ENCODE measurements at regions not wholly inside any gene's neighbourhood (a gene's known extent, or its start where the extent isn't known, plus 50 kb on each side); places are given as distances from the start of the nearest gene placed in this dataset.

DNA sequence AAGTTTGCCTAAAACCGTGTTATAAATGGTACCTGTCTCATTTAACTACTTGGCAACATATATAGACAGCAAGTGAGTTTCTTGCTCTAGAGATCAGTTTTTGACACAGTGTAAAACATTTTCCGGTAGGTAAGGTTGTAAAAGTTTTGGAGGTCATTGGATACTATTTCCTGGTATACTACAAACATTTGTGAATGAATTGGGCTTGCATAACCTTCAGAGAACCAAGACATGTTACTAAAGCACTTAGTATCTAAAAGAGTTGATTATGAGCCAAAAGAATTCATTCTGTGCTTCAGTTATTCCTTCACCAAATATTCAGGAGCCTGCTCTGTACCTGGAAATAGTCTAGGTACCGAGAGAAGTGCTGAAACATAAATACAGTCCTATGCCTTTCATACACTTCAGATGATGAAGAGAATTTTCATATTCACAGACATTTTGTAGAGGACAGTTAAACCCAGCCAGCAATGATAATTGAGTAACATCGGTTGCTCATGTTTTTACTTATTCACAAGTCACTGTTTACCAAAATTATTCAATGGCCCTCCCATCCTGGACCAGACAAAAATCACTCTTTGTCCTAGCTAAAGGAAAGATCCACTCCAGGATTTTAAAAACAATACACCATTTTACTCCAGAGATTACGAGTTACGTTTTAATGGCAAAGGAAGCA, 319.4 kb upstream of the RBMS1 start:
- H3K27me3 Mint-ChIP-seq (ENCODE audit: low read depth in 2 of 2): peaks cover 0 to 49% of the 10 kb centered on the region in 2 donors
- no peaks in the 10 kb centered on the region for H3K36me3 Mint-ChIP-seq

DNA sequence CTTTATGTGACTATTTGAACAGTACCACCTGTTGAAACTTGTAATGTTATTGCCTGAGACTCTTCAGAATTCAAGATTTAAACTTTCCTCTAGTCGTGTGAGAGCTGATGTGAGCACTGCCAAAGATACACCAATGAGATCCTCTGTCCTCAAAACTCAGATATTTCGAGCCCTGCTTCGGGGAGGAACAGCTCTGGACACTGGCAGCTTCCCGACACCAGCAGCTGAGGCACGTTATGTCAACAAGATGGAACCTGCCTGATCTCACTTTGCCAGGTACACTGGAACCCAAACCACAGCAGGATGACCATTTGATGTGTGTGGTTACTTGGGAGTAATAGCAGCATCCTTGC, 319.9 kb upstream of the RBMS1 start:
- no peaks in the 10 kb centered on the region for H3K36me3 Mint-ChIP-seq
- H3K27ac Mint-ChIP-seq: no peak overlapping the region
- H3K4me3 Mint-ChIP-seq: no peak overlapping the region
- no peak overlapping the region for H3K27ac ChIP-seq (ENCODE audit: low read length)
- ATAC-seq: no peak
- no peaks in the 10 kb centered on the region for H3K4me1 Mint-ChIP-seq
- DNase-seq: no peak
- no peaks in the 10 kb centered on the region for H3K9me3 ChIP-seq (ENCODE audit: control insufficient read depth, insufficient read depth, low read length)
- H3K4me3 ChIP-seq (ENCODE audit: low read length): no peak overlapping the region
- H3K4me1 ChIP-seq (ENCODE audit: control insufficient read depth, insufficient read depth, low read length): no peaks in the 10 kb centered on the region
- no peaks in the 10 kb centered on the region for H3K27me3 ChIP-seq (ENCODE audit: control insufficient read depth, insufficient read depth, low read length)
- TF ChIP-seq, protein P1, sequence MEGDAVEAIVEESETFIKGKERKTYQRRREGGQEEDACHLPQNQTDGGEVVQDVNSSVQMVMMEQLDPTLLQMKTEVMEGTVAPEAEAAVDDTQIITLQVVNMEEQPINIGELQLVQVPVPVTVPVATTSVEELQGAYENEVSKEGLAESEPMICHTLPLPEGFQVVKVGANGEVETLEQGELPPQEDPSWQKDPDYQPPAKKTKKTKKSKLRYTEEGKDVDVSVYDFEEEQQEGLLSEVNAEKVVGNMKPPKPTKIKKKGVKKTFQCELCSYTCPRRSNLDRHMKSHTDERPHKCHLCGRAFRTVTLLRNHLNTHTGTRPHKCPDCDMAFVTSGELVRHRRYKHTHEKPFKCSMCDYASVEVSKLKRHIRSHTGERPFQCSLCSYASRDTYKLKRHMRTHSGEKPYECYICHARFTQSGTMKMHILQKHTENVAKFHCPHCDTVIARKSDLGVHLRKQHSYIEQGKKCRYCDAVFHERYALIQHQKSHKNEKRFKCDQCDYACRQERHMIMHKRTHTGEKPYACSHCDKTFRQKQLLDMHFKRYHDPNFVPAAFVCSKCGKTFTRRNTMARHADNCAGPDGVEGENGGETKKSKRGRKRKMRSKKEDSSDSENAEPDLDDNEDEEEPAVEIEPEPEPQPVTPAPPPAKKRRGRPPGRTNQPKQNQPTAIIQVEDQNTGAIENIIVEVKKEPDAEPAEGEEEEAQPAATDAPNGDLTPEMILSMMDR (IDR thresholded peaks at IDR 0.05): no peak
- WGBS (ENCODE audit: insufficient coverage): 86% methylated on average over 5 of the region's 5 CpGs
- no peaks in the 10 kb centered on the region for H3K9me3 Mint-ChIP-seq
- H3K27me3 Mint-ChIP-seq (ENCODE audit: low read depth in 2 of 2): peaks cover 0 to 49% of the 10 kb centered on the region in 2 donors
- no peaks in the 10 kb centered on the region for H3K36me3 ChIP-seq (ENCODE audit: control insufficient read depth, insufficient read depth, low read length)
- intact Hi-C loops (cut with micrococcal nuclease): no loop called here

More for the DNA sequence above, 319.4 kb upstream of the RBMS1 start:
- Histone ChIP-seq H3K27me3 (ENCODE audit: control insufficient read depth, insufficient read depth, low read length) (no peaks in the 10 kb centered on the region), H3K4me1 (ENCODE audit: control insufficient read depth, insufficient read depth, low read length) (no peaks in the 10 kb centered on the region), H3K36me3 (ENCODE audit: control insufficient read depth, insufficient read depth, low read length) (no peaks in the 10 kb centered on the region), H3K9me3 (ENCODE audit: control insufficient read depth, insufficient read depth, low read length) (no peaks in the 10 kb centered on the region), H3K27ac (ENCODE audit: low read length) (no peak overlapping the region), H3K4me3 (ENCODE audit: low read length) (no peak overlapping the region)
- TF ChIP-seq, protein P1 (IDR thresholded peaks at IDR 0.05): no peak
- H3K27ac Mint-ChIP-seq: no peak overlapping the region
- DNase-seq: no peak
- no peak for ATAC-seq
- intact Hi-C loops (cut with micrococcal nuclease): no loop called here
- H3K9me3 Mint-ChIP-seq: no peaks in the 10 kb centered on the region
- H3K4me1 Mint-ChIP-seq: no peaks in the 10 kb centered on the region
- no peak overlapping the region for H3K4me3 Mint-ChIP-seq
- 94% methylated on average over 4 of the region's 6 CpGs for WGBS (ENCODE audit: insufficient coverage)

DNA sequence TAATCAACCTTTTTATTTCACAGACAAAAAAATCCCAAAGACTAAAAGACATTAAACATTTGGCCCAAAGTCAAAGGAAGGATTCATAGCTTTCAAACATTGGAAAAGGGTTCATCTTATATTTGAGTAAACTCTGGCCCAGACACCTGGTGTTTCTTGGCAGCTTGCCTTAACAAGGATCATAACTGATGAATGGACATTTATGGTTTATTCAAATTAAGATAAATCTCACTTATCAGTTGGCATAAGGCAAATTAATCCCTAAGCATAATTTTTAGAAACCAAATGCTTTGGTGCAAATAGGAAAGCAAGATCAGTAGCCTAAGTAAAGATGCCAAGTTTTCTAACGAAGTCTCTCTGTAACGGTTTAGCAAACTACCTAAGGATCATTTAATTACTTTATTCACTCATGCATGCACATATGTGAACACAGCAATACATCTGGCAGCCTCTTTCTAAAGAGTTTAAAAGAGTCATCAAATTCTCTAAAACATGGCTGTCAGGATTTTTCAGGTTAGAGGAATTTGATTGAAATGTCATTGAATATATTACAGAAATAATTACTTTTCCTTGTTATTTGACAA, 323.4 kb upstream of the RBMS1 start:
- Histone ChIP-seq H3K4me1 (ENCODE audit: control insufficient read depth, insufficient read depth, low read length) (no peaks in the 10 kb centered on the region), H3K27ac (ENCODE audit: low read length) (no peak overlapping the region), H3K4me3 (ENCODE audit: low read length) (no peak overlapping the region), H3K27me3 (ENCODE audit: control insufficient read depth, insufficient read depth, low read length) (no peaks in the 10 kb centered on the region), H3K9me3 (ENCODE audit: control insufficient read depth, insufficient read depth, low read length) (no peaks in the 10 kb centered on the region), H3K36me3 (ENCODE audit: control insufficient read depth, insufficient read depth, low read length) (no peaks in the 10 kb centered on the region)
- no peak for ATAC-seq
- H3K4me1 Mint-ChIP-seq: no peaks in the 10 kb centered on the region
- TF ChIP-seq, protein P1 (IDR thresholded peaks at IDR 0.05): no peak
- peaks cover 0 to 3% of the 10 kb centered on the region in 2 donors for H3K9me3 Mint-ChIP-seq
- no peaks in the 10 kb centered on the region for H3K36me3 Mint-ChIP-seq
- no peak for DNase-seq
- 100% methylated on average over 2 of the region's 2 CpGs for WGBS (ENCODE audit: insufficient coverage)
- intact Hi-C loops (cut with micrococcal nuclease): no loop called here
- H3K27ac Mint-ChIP-seq: no peak overlapping the region
- H3K4me3 Mint-ChIP-seq: no peak overlapping the region
- peaks cover 0 to 36% of the 10 kb centered on the region in 2 donors for H3K27me3 Mint-ChIP-seq (ENCODE audit: low read depth in 2 of 2)

DNA sequence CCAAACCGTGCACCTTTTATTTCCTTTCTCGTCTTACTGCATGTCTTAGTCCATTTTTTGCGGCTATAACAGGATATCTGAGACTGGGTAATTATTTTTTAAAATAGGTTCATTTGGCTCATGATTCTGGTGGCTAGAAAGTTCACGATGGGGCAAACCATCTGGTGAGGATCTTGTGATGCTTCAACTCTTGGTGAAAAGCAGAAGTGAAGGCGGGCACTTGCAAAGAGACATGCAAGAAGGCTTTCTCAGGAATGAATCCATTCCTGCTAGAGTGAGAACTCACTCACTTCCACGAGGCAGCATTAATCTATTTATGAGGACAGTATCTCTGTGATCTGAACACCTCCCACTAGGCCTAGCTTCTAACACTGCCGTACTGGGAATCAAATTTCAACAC, 327.1 kb upstream of the RBMS1 start:
- WGBS (ENCODE audit: insufficient coverage): 86% methylated on average over 7 of the region's 7 CpGs
- peaks cover 11% of the 10 kb centered on the region for H3K36me3 Mint-ChIP-seq
- Histone ChIP-seq H3K27ac (ENCODE audit: low read length) (no peak overlapping the region), H3K4me3 (ENCODE audit: low read length) (no peak overlapping the region), H3K4me1 (ENCODE audit: control insufficient read depth, insufficient read depth, low read length) (no peaks in the 10 kb centered on the region), H3K27me3 (ENCODE audit: control insufficient read depth, insufficient read depth, low read length) (no peaks in the 10 kb centered on the region), H3K36me3 (ENCODE audit: control insufficient read depth, insufficient read depth, low read length) (no peaks in the 10 kb centered on the region), H3K9me3 (ENCODE audit: control insufficient read depth, insufficient read depth, low read length) (no peaks in the 10 kb centered on the region)
- H3K9me3 Mint-ChIP-seq: peaks cover 9 to 15% of the 10 kb centered on the region in 2 donors
- no peak overlapping the region for H3K27ac Mint-ChIP-seq
- no peak for DNase-seq
- peaks cover 0 to 9% of the 10 kb centered on the region in 2 donors for H3K27me3 Mint-ChIP-seq (ENCODE audit: low read depth in 2 of 2)
- intact Hi-C loops (cut with micrococcal nuclease): no loop called here
- no peak overlapping the region for H3K4me3 Mint-ChIP-seq
- H3K4me1 Mint-ChIP-seq: no peaks in the 10 kb centered on the region
- no peak for ATAC-seq
- TF ChIP-seq, protein P1 (IDR thresholded peaks at IDR 0.05): no peak

Data from natural killer cell (primary cell).